ENCODE measurements at regions not wholly inside any gene's neighbourhood (a gene's known extent, or its start where the extent isn't known, plus 50 kb on each side); places are given as distances from the start of the nearest gene placed in this dataset.

DNA sequence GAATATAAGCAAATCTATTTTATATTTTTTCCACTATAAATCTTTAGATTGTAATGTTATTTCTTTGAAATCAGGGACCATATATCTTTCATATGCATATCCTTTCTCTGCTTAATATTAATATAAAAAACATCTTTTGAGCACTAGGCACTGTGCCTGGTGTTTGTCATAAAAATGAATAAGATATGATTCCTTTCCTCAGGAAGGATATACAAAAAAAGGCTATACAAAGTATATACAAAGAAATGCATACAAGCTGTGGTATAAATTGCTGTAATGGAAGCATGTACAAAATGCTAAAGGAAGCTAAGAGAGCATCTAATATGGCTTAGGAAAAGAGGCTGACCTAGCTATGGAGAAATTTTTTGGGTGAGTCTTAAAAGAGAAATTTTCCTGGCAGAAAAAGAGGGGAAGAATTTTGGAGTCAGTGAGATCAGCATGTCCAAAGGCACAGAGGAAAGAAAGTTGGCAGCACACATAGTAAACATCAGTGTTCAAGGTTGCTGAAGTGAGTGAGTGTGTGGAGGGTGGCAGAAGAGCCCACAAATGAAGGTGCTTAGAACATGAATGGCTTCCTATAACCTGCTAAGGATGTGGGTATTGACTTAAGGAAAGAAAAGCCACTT is 500.0 kb downstream of the SPRY1 start:
- DNase-seq, result no peak

DNA sequence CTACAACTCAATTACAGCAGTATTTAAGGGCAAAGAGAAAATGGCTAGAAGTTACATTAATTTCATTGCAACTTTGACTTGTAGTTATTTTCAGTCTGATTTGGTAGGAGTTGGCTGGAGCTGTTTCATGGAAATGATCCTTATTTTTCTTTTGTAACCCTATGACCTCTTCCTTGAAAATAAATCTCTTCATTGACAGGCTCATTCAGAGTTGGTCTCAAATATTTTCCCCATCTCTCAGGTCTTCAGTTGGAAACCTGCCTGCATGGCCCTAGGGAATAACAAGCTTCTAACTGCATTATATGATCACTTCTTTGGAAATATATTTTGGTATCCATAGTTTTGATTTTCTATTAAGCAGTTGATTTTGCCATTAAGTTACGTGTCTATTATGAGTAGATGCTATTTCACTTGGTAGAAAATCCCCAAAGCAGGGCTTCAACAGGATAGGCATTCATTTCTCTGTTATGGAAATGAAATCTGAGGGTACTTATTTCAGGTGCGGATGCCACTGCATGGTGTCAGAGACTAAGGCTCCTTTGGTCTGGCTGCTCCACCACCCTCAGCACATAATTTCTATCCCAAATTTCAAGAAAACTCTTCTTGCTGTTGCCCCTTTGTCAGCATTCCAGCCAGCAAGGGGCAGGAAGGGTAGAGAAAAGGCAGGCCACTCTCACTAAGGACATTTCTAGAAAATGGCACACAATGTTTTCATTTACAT is 502.5 kb downstream of the SPRY1 start:
- DNase-seq, result no peak

DNA sequence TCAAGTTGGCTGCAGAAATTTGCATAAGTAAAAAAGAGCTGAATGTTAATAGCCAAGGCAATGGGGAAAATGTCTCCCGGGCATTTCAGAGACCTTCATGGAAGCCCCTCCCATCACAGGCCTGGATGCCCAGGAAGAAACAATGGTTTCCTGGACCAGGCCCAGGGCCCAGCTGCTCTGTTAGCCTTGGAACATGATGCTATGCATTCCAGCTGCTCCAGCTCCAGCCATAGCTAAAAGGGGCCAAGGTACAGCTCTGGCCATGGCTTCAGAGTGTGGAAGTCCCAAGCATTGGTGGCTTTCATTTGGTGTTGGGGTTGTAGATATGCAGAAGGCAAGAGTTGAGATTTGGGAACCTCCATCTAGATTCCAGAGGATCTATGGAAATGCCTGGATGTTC is 508.3 kb downstream of the SPRY1 start:
- no peak for DNase-seq

GRCh38 chr4:123913598-123913997 is 517.0 kb downstream of the SPRY1 start:
- DNase-seq, result no peak

- DNase-seq, result no peak
Measured at GRCh38 chr4:123916821-123917220, 520.2 kb downstream of the SPRY1 start.

DNA sequence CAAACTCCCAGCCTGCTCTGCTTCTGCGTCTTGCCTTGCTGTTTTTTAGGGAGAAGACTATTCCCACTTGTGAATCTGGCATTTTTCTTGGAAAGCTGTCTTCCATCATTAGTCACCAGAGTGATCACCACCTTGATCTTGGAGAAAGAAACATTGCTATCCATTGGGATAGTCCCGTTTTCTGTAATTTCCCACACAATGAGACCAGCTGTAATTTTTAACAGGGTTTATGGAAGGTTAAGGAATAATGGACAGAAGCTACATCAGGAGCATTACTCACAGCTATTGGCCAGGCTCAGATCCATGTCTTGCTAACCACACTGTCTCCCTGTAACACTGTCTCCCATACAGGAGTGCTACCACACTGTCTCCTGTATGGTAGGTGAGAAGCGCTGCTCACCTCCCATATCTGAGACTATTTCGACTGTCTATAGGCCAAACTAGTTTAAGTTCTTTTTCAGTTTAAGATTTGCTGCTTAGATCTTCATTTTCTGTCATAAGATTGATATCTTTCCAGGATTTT is 523.0 kb downstream of the SPRY1 start:
- DNase-seq, result no peak

DNA sequence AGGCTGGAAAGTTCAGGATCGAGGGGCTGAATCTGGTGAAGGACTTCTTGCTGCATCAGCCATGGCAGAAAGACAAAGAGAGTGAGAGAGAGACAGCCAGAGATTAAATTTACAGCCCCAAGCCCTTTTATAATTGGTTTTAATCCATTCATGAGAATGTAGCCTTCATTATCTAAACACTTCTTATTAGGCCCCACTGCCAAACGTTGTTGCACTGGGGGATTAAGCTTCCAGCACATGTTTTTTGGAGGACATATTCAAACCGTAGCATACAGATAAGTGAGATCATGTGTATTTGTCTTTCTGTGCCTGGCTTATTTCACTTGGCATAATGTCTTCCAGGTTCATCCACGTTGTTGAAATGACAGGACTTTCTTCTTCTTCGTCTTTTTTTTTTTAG is 524.7 kb downstream of the SPRY1 start:
- DNase-seq, result no peak

DNA sequence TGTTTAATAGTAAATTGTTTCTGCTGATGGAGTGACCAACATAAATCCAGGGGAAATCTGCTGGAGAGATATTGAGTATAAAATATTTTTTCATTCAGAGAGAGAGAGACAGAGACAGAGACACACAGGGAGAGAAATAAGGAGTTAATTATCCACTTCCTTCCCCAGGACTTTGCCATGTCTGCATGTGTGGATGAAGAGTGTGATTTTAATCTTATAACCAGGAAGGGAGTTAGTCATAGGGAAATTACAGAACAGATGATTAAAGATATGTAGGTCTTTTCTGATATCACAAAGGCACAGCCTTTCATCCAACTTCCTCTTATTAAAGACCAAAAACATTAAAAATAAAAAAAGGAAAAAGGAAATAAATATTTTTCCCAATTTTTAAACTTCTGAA is 526.3 kb downstream of the SPRY1 start:
- DNase-seq, result no peak

GRCh38 chr4:123924536-123924935 is 527.9 kb downstream of the SPRY1 start:
- DNase-seq, result no peak

DNA sequence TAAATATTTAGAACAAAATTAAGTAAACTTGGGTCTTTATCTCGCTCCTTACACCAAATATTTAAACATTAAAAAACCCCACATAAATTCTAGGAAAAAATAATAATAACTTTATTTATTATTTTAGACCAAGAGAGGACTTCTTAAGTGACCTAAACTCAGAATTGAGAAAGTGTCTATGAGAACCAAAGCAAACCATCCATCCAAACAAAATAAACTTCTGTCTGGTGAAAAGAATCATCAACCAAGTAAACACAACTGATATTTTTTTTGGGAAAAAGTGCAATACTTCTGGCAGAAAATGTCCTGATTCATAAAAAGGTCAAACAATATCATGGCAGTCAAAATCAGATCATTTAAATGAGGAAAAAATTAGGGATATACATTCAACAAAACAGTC is 533.0 kb downstream of the SPRY1 start:
- no peak for DNase-seq

- no peak for DNase-seq
Measured at GRCh38 chr4:123930996-123931395, 534.4 kb downstream of the SPRY1 start.

GRCh38 chr4:123934096-123934495 is 537.5 kb downstream of the SPRY1 start:
- no peak for DNase-seq

DNA sequence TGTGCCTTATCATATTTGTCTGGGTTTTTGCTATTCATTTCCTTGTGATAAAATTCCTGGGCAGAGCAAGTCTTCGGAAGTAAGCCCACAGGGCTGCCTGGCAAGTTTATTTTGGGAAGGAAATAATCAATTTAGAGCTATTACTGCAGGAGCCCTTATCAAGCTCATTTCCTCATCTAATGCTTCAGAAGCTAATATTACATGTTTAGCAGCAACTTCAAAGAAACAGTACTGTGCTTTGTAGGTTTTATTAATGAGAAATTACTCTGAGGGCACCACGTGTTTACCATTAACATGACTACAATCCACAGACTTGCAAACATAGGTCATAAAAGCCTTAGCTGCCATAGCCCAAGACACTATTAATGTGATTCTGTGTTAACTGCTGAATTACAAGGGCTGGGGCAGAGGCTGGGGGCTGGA is 540.0 kb downstream of the SPRY1 start:
- DNase-seq, result no peak

DNA sequence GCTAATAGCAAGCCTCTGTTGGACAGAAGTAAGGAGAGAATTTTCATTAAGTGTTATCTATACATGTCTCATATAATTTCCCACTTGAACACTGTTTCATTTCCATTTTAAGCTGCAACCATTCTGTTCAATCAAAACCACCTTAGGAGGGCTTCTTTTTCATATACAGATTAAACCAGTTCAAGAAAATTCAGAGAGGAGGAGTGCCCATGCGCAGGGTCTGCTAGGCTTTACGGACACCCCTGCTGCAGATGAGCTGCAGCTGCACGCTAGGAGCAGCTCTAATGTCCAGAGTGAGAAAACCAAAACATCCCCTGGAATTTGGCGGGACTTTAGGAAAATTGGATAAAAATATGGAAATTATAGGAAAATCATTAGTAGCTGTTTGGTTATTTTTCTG is 541.0 kb downstream of the SPRY1 start:
- DNase-seq, result no peak

GRCh38 chr4:123939621-123940020 is 543.0 kb downstream of the SPRY1 start:
- DNase-seq, result peak; percentile 58

GRCh38 chr4:123940604-123941003 is 544.0 kb downstream of the SPRY1 start:
- no peak for DNase-seq

DNA sequence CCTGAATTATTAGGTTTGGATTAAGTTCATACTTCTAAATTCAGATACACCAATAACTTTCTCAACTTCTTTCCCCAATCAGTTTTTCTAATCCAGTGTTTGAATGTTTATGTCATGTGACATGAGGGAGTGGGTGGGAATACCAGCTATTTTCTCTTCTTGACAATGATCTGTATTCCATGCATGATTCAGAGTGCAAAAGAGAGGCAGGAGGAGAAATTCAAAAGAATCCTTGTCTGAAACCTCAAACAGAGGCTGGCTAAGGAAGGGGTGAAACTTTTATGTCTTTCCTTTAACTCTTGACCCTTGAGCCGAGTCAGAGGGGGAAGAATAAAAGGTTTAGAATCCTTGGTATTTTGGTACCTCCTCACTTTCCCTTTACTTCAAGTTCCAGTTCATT is 544.7 kb downstream of the SPRY1 start:
- no peak for DNase-seq

- no peak for DNase-seq
Measured at GRCh38 chr4:123943976-123944375, 547.4 kb downstream of the SPRY1 start.

- no peak for DNase-seq
Measured at GRCh38 chr4:123945301-123945700, 548.7 kb downstream of the SPRY1 start.

GRCh38 chr4:123950530-123950929 is 553.9 kb downstream of the SPRY1 start:
- no peak for DNase-seq

DNA sequence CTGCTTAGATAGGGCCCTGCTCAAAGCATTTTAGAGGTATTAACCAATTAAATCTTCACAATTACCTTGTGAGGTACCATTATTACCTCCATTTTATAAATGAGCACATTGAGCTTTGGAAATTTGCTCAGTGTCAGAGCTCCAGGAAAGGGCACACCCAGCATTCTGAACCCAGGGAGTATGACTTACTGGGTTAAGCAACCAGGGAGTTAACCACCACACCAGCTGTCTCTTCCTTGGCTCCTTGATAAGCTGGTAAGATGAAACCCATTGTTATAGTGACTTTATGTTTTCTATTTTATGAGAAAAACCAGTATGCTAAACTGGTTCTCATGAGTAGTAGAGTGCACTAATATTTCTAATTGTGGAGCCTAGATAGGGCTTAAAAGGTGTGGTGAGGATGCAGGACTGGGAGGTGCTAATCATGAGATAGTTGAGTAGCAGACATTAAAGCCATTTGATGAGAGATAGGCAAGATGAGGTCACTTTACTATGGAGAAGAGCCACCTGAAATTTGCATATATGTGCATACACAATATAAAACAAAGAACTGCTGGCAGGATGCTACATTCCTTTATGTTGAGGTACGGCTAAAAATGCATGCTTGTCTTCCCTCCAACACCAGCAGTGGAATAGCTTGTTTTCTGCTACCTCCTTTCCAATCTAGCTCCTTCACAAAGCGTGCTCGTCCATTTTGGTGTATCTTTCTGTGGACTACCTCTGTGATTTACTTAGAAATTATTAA is 556.1 kb downstream of the SPRY1 start:
- no peak for DNase-seq

GRCh38 chr4:123953566-123953965 is 557.0 kb downstream of the SPRY1 start:
- no peak for DNase-seq

GRCh38 chr4:123954220-123954619 is 557.6 kb downstream of the SPRY1 start:
- DNase-seq, result no peak

Data from kidney glomerular epithelial cell (primary cell).